ENCODE measurements at regions not wholly inside any gene's neighbourhood (a gene's known extent, or its start where the extent isn't known, plus 50 kb on each side); places are given as distances from the start of the nearest gene placed in this dataset.
A peak's percentile ranks its signal among the peaks of the same experiment; 100 is the strongest.

- H3K36me3 Mint-ChIP-seq, result no peaks in the 10 kb centered on the region
- H3K27ac Mint-ChIP-seq, result peak overlapping the region in 1 of 3 donors; percentile 63
These were observed 275.0 kb downstream of the CENPW start for GRCh38 chr6:126614642-126615504.

DNA sequence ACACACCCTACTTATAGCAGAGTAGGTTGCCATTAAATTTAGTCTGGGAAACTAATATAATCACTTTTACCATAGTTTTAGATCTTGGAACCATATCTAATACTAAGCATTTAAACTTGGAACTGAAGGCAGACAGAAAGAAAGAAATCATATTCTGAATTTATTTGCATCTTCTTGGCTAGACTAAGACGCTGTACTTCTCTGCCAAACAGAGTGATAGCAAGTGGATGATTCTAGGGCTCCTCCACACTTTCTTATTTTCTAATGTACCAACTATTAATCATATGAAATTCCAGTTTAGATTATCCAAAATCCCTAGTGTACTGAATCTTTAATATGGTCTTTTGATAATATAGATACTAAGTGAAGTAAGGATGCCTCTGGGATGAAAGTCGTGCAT, 277.0 kb downstream of the CENPW start:
- H3K4me3 ChIP-seq (ENCODE audit: low read depth, low read length), result no peak overlapping the region
- no peaks in the 10 kb centered on the region for H3K27me3 ChIP-seq (ENCODE audit: control insufficient read depth, insufficient read depth, low read length)
- Mint-ChIP-seq H3K4me1 (no peaks in the 10 kb centered on the region), H3K27me3 (no peaks in the 10 kb centered on the region), H3K4me3 (no peak overlapping the region), H3K27ac (no peak overlapping the region), H3K9me3 (peaks cover 0 to 11% (median 5%) of the 10 kb centered on the region in 7 donors), H3K36me3 (no peaks in the 10 kb centered on the region)
- no peaks in the 10 kb centered on the region for H3K4me1 ChIP-seq (ENCODE audit: control insufficient read depth, insufficient read depth, low read length, poor library complexity, severe bottlenecking)
- H3K36me3 ChIP-seq (ENCODE audit: control insufficient read depth, insufficient read depth, low read length), result no peaks in the 10 kb centered on the region
- DNase-seq (no peak), ATAC-seq (ENCODE audit: low read depth in 2 of 2) (no peak)
- no peaks in the 10 kb centered on the region for H3K9me3 ChIP-seq (ENCODE audit: control insufficient read depth in 2 of 2, low read length in 2 of 2)
- H3K27ac ChIP-seq (ENCODE audit: insufficient read depth, low read length, poor library complexity, severe bottlenecking), result no peak overlapping the region

More at GRCh38 chr6:126614642-126615504, 275.0 kb downstream of the CENPW start:
- Mint-ChIP-seq H3K9me3 (peaks cover 0 to 13% (median 5%) of the 10 kb centered on the region in 7 donors), H3K4me3 (no peak overlapping the region), H3K4me1 (no peaks in the 10 kb centered on the region), H3K27me3 (no peaks in the 10 kb centered on the region)
- H3K9me3 ChIP-seq (ENCODE audit: control insufficient read depth in 2 of 2, low read length in 2 of 2), result no peaks in the 10 kb centered on the region
- H3K27ac ChIP-seq (ENCODE audit: insufficient read depth, low read length, poor library complexity, severe bottlenecking), result no peak overlapping the region
- ATAC-seq (ENCODE audit: low read depth in 2 of 2) (no peak), DNase-seq (no peak)
- no peak overlapping the region for H3K4me3 ChIP-seq (ENCODE audit: low read depth, low read length)
- no peaks in the 10 kb centered on the region for H3K27me3 ChIP-seq (ENCODE audit: control insufficient read depth, insufficient read depth, low read length)
- H3K4me1 ChIP-seq (ENCODE audit: control insufficient read depth, insufficient read depth, low read length, poor library complexity, severe bottlenecking), result no peaks in the 10 kb centered on the region
- H3K36me3 ChIP-seq (ENCODE audit: control insufficient read depth, insufficient read depth, low read length), result no peaks in the 10 kb centered on the region

DNA sequence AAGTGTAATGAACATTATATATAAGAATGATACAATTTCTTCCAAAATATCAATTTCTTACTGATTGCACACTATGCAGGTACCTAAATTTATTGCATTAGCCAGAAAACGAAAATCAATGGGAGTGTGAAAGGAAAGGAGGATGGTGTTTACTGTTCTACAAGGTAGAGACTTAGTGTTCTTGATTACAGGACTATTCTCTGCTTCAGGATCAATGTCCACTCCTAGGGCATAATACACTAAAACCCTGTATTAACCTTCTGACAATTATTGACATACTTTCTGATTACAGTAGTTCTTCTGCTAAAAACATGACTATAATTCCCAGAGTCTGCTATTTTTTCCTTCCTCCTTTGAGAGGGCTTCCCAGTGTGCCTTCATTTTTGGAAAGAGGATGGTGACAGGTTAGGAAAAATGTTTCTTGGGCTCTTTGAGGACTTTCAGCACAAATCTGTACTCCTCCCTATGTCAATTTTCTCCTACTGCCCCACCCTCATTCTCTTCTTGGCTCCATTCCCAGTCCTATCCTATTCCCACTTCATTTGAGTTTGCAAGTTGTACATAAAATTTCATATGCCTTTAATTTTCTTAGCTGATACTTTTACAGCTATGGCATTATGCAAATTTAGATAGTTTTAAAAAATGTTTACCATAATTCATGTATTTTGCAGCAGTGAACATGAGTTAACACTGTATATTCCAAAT, 278.9 kb downstream of the CENPW start:
- no peaks in the 10 kb centered on the region for H3K36me3 ChIP-seq (ENCODE audit: control insufficient read depth, insufficient read depth, low read length)

GRCh38 chr6:126620719-126621118, 280.8 kb downstream of the CENPW start:
- no peak for DNase-seq
- Histone ChIP-seq H3K27me3 (ENCODE audit: control insufficient read depth, insufficient read depth, low read length) (no peaks in the 10 kb centered on the region), H3K4me1 (ENCODE audit: control insufficient read depth, insufficient read depth, low read length, poor library complexity, severe bottlenecking) (no peaks in the 10 kb centered on the region), H3K27ac (ENCODE audit: insufficient read depth, low read length, poor library complexity, severe bottlenecking) (no peak overlapping the region), H3K36me3 (ENCODE audit: control insufficient read depth, insufficient read depth, low read length) (no peaks in the 10 kb centered on the region), H3K4me3 (ENCODE audit: low read depth, low read length) (no peak overlapping the region), H3K9me3 (ENCODE audit: control insufficient read depth in 2 of 2, low read length in 2 of 2) (no peaks in the 10 kb centered on the region)
- ATAC-seq (ENCODE audit: low read depth in 2 of 2), result no peak
- no peaks in the 10 kb centered on the region for H3K4me1 Mint-ChIP-seq
- no peak overlapping the region for H3K4me3 Mint-ChIP-seq
- no peaks in the 10 kb centered on the region for H3K36me3 Mint-ChIP-seq
- H3K27ac Mint-ChIP-seq, result no peak overlapping the region
- no peaks in the 10 kb centered on the region for H3K27me3 Mint-ChIP-seq
- H3K9me3 Mint-ChIP-seq, result peaks cover 0 to 2% (median 0%) of the 10 kb centered on the region in 7 donors

More for the DNA sequence above, 278.9 kb downstream of the CENPW start:
- Histone ChIP-seq H3K27ac (ENCODE audit: insufficient read depth, low read length, poor library complexity, severe bottlenecking) (no peak overlapping the region), H3K9me3 (ENCODE audit: control insufficient read depth in 2 of 2, low read length in 2 of 2) (no peaks in the 10 kb centered on the region), H3K27me3 (ENCODE audit: control insufficient read depth, insufficient read depth, low read length) (no peaks in the 10 kb centered on the region), H3K4me3 (ENCODE audit: low read depth, low read length) (no peak overlapping the region), H3K4me1 (ENCODE audit: control insufficient read depth, insufficient read depth, low read length, poor library complexity, severe bottlenecking) (no peaks in the 10 kb centered on the region)
- peaks cover 0 to 3% (median 1%) of the 10 kb centered on the region in 7 donors for H3K9me3 Mint-ChIP-seq
- ATAC-seq (ENCODE audit: low read depth in 2 of 2) (no peak), DNase-seq (no peak)
- H3K27ac Mint-ChIP-seq, result no peak overlapping the region
- no peaks in the 10 kb centered on the region for H3K4me1 Mint-ChIP-seq
- no peaks in the 10 kb centered on the region for H3K36me3 Mint-ChIP-seq
- no peak overlapping the region for H3K4me3 Mint-ChIP-seq
- no peaks in the 10 kb centered on the region for H3K27me3 Mint-ChIP-seq

- H3K27me3 Mint-ChIP-seq, result no peaks in the 10 kb centered on the region
- no peak overlapping the region for H3K4me3 ChIP-seq (ENCODE audit: low read depth, low read length)
- H3K4me1 ChIP-seq (ENCODE audit: control insufficient read depth, insufficient read depth, low read length, poor library complexity, severe bottlenecking), result no peaks in the 10 kb centered on the region
- no peak overlapping the region for H3K4me3 Mint-ChIP-seq
- no peak overlapping the region for H3K27ac ChIP-seq (ENCODE audit: insufficient read depth, low read length, poor library complexity, severe bottlenecking)
- no peaks in the 10 kb centered on the region for H3K36me3 Mint-ChIP-seq
- peaks cover 0 to 2% (median 0%) of the 10 kb centered on the region in 7 donors for H3K9me3 Mint-ChIP-seq
- no peak for ATAC-seq (ENCODE audit: low read depth in 2 of 2)
- no peaks in the 10 kb centered on the region for H3K4me1 Mint-ChIP-seq
- no peaks in the 10 kb centered on the region for H3K36me3 ChIP-seq (ENCODE audit: control insufficient read depth, insufficient read depth, low read length)
- H3K9me3 ChIP-seq (ENCODE audit: control insufficient read depth in 2 of 2, low read length in 2 of 2), result no peaks in the 10 kb centered on the region
- DNase-seq, result no peak
- H3K27ac Mint-ChIP-seq, result no peak overlapping the region
- no peaks in the 10 kb centered on the region for H3K27me3 ChIP-seq (ENCODE audit: control insufficient read depth, insufficient read depth, low read length)
These were observed 285.1 kb downstream of the CENPW start for GRCh38 chr6:126625019-126625418.

GRCh38 chr6:126628125-126628524, 288.2 kb downstream of the CENPW start:
- no peak overlapping the region for H3K27ac Mint-ChIP-seq
- no peak for DNase-seq
- no peaks in the 10 kb centered on the region for H3K36me3 Mint-ChIP-seq
- H3K27ac ChIP-seq (ENCODE audit: insufficient read depth, low read length, poor library complexity, severe bottlenecking), result no peak overlapping the region
- H3K36me3 ChIP-seq (ENCODE audit: control insufficient read depth, insufficient read depth, low read length), result no peaks in the 10 kb centered on the region
- H3K4me3 Mint-ChIP-seq, result no peak overlapping the region
- no peak overlapping the region for H3K4me3 ChIP-seq (ENCODE audit: low read depth, low read length)
- H3K9me3 Mint-ChIP-seq, result peaks cover 0 to 1% (median 0%) of the 10 kb centered on the region in 7 donors
- H3K4me1 ChIP-seq (ENCODE audit: control insufficient read depth, insufficient read depth, low read length, poor library complexity, severe bottlenecking), result no peaks in the 10 kb centered on the region
- no peak for ATAC-seq (ENCODE audit: low read depth in 2 of 2)
- H3K9me3 ChIP-seq (ENCODE audit: control insufficient read depth in 2 of 2, low read length in 2 of 2), result no peaks in the 10 kb centered on the region
- no peaks in the 10 kb centered on the region for H3K27me3 Mint-ChIP-seq
- H3K4me1 Mint-ChIP-seq, result no peaks in the 10 kb centered on the region
- no peaks in the 10 kb centered on the region for H3K27me3 ChIP-seq (ENCODE audit: control insufficient read depth, insufficient read depth, low read length)

GRCh38 chr6:126631363-126631762, 291.4 kb downstream of the CENPW start:
- Histone ChIP-seq H3K4me1 (ENCODE audit: control insufficient read depth, insufficient read depth, low read length, poor library complexity, severe bottlenecking) (no peaks in the 10 kb centered on the region), H3K4me3 (ENCODE audit: low read depth, low read length) (no peak overlapping the region), H3K27me3 (ENCODE audit: control insufficient read depth, insufficient read depth, low read length) (no peaks in the 10 kb centered on the region), H3K36me3 (ENCODE audit: control insufficient read depth, insufficient read depth, low read length) (no peaks in the 10 kb centered on the region), H3K9me3 (ENCODE audit: control insufficient read depth in 2 of 2, low read length in 2 of 2) (no peaks in the 10 kb centered on the region), H3K27ac (ENCODE audit: insufficient read depth, low read length, poor library complexity, severe bottlenecking) (no peak overlapping the region)
- Mint-ChIP-seq H3K36me3 (no peaks in the 10 kb centered on the region), H3K27ac (no peak overlapping the region), H3K27me3 (no peaks in the 10 kb centered on the region), H3K9me3 (peaks cover 0 to 2% (median 0%) of the 10 kb centered on the region in 7 donors), H3K4me3 (no peak overlapping the region), H3K4me1 (no peaks in the 10 kb centered on the region)
- DNase-seq (no peak), ATAC-seq (ENCODE audit: low read depth in 2 of 2) (no peak)
